ENCODE measurements at regions not wholly inside any gene's neighbourhood (a gene's known extent, or its start where the extent isn't known, plus 50 kb on each side); places are given as distances from the start of the nearest gene placed in this dataset.

DNA sequence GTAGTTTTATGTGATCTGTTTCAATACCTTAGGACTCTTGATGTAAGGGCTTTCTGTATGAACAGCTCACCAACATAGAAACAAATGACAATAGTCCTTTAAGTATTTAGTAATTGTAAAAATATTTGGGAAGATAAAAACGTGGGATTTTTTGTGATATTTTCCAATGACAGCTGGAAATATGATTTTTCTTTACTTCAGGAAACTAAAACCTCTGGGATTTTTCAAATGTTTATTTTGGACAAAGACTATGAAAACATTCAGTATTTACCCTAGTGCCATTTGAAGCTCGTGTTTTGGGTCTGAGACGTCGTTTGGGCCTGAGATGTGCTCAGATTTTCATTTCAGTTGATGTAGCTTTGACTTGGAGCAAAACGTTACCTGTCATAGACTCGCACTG lies 240.0 kb downstream of the BMP4 start:
- Histone ChIP-seq H3K23me2 (ENCODE audit: insufficient read length, low read depth, low read length, poor library complexity, severe bottlenecking) (no peaks in the 10 kb centered on the region), H3K18ac (ENCODE audit: insufficient read length, low read depth, low read length) (no peak overlapping the region), H4K91ac (ENCODE audit: insufficient read length, low read depth, low read length) (no peak overlapping the region), H2BK120ac (ENCODE audit: low read depth, low read length, poor library complexity, severe bottlenecking) (no peak overlapping the region), H3K4me1 (ENCODE audit: insufficient read depth, low read length) (no peaks in the 10 kb centered on the region), H2AK5ac (ENCODE audit: insufficient read length, low read length) (no peak overlapping the region), H2BK20ac (ENCODE audit: low read depth, low read length, poor library complexity, severe bottlenecking) (no peak overlapping the region), H3K27me3 (ENCODE audit: insufficient read depth, low read length) (no peaks in the 10 kb centered on the region), H4K5ac (ENCODE audit: insufficient read length, low read depth, low read length) (no peak overlapping the region), H3K4ac (ENCODE audit: low read depth, low read length) (no peak overlapping the region), H2BK15ac (ENCODE audit: low read depth, low read length) (no peak overlapping the region), H4K8ac (replicated peaks; ENCODE audit: insufficient read length, low read depth, low read length) (no peak overlapping the region), H3T11ph (ENCODE audit: low read length) (no peak overlapping the region), H2BK12ac (ENCODE audit: insufficient read length, low read depth, low read length) (no peak overlapping the region), H3K79me2 (ENCODE audit: insufficient read depth, low read length) (no peaks in the 10 kb centered on the region), H2AFZ (ENCODE audit: low read length) (no peak overlapping the region), H4K20me1 (ENCODE audit: control insufficient read depth, insufficient read depth, insufficient read length) (no peaks in the 10 kb centered on the region), H3K23ac (ENCODE audit: insufficient read length, low read depth, low read length) (no peak overlapping the region), H3K27ac (ENCODE audit: insufficient read length, low read depth, low read length) (no peak overlapping the region), H3K9me3 (ENCODE audit: control insufficient read depth, low read depth, low read length) (no peaks in the 10 kb centered on the region), H2BK5ac (ENCODE audit: insufficient read length, low read length) (no peak overlapping the region), H3K56ac (ENCODE audit: insufficient read length, low read depth, low read length) (no peak overlapping the region), H3K4me2 (ENCODE audit: insufficient read depth, insufficient read length, low read length) (no peak overlapping the region), H3K79me1 (ENCODE audit: insufficient read depth, low read depth, low read length, poor library complexity, severe bottlenecking) (no peaks in the 10 kb centered on the region), H3K14ac (ENCODE audit: insufficient read depth, low read length) (no peak overlapping the region), H3K9ac (ENCODE audit: extremely low read depth, insufficient read length, low read length) (no peak overlapping the region)
- no peak overlapping the region for H3K4me3 Mint-ChIP-seq
- DNase-seq = no peak
- no peaks in the 10 kb centered on the region for H3K27me3 Mint-ChIP-seq (ENCODE audit: low read depth)
- TF ChIP-seq, protein P1, sequence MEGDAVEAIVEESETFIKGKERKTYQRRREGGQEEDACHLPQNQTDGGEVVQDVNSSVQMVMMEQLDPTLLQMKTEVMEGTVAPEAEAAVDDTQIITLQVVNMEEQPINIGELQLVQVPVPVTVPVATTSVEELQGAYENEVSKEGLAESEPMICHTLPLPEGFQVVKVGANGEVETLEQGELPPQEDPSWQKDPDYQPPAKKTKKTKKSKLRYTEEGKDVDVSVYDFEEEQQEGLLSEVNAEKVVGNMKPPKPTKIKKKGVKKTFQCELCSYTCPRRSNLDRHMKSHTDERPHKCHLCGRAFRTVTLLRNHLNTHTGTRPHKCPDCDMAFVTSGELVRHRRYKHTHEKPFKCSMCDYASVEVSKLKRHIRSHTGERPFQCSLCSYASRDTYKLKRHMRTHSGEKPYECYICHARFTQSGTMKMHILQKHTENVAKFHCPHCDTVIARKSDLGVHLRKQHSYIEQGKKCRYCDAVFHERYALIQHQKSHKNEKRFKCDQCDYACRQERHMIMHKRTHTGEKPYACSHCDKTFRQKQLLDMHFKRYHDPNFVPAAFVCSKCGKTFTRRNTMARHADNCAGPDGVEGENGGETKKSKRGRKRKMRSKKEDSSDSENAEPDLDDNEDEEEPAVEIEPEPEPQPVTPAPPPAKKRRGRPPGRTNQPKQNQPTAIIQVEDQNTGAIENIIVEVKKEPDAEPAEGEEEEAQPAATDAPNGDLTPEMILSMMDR (conservative IDR thresholded peaks at IDR 0.05) = no peak
- H3K4me1 Mint-ChIP-seq = peaks cover 0 to under 1% of the 10 kb centered on the region in 2 experiments; a peak in 2 of 4 replicates
- no peak overlapping the region for H3K27ac Mint-ChIP-seq
- no CpG with 5 or more reads among the region's 6 CpGs for WGBS (ENCODE audit: extremely low coverage, insufficient read length, low lambda C conversion rate)
- peaks cover under 1 to 4% of the 10 kb centered on the region in 2 experiments; a peak in 3 of 5 replicates for H3K9me3 Mint-ChIP-seq
- peaks cover 0 to 4% (median under 1%) of the 10 kb centered on the region in 3 experiments; a peak in 3 of 7 replicates for H3K36me3 Mint-ChIP-seq (ENCODE audit: insufficient read depth in 1 of 3, low read depth in 3 of 3)
